ENCODE measurements at regions not wholly inside any gene's neighbourhood (a gene's known extent, or its start where the extent isn't known, plus 50 kb on each side); places are given as distances from the start of the nearest gene placed in this dataset.

DNA sequence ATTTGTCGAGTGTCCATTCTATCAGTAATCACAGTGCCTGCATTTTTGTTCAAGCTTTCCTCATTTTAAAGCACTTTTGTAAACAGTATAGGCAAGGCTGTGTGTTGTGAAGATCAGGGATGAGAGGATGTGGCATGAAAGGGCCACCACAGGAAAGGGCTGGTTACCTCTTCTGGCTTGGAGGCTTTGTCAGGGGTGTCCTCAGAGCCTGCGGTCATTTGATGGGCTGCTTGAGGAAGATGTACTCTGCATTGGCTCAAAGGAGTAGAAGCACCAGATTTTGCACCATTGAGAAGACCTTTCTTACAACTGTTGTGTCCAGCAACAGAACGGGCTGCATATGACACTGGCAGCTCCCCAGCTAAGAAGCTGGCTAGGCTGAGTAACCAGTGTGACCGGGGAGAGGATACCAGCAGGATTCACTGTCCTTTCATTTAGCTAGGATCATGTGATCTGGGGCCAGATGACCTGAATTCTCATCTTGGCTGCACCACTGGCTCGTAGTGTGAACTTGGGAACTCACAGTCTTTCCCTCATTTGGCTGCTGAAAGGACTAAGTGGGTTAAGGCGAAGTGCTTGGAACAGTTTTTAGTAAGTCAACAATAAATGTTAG, 380.2 kb downstream of the FGF9 start:
- BruUV-seq (replicated peaks): no TSS peak
- 80 to 100% methylated on average over 1 of the region's 6 CpGs for WGBS, 2 experiments (ENCODE audit: extremely low coverage in 2 of 2, insufficient read length in 1 of 2)
- H3K14ac ChIP-seq (replicated peaks; ENCODE audit: low read depth, low read length): no peak overlapping the region
- no peaks in the 10 kb centered on the region for H4K20me1 ChIP-seq (ENCODE audit: insufficient read depth, low read length)
- H3K36me3 ChIP-seq (ENCODE audit: control insufficient read depth, insufficient read depth, low read length): no peaks in the 10 kb centered on the region
- ChIA-PET POLR2A (ENCODE audit: unreplicated experiment) (no interaction called here), CTCF (interaction anchor here (0.7 kb wide), 1 partner anchor 210 kb away, joined by 3 read pairs; no protein-coding TSS in a partner anchor)
- H2AK5ac ChIP-seq (ENCODE audit: low read depth, low read length): no peak overlapping the region
- H3K56ac ChIP-seq (ENCODE audit: extremely low read depth, insufficient read depth, low read length): no peak overlapping the region
- H2AK9ac ChIP-seq (replicated peaks; ENCODE audit: low read depth, low read length, poor library complexity): no peak overlapping the region
- no peak overlapping the region for H4K91ac ChIP-seq (ENCODE audit: insufficient read depth, low read depth, low read length)
- H3K9ac ChIP-seq (ENCODE audit: low read depth, low read length): no peak overlapping the region
- H3K9me3 ChIP-seq (ENCODE audit: control insufficient read depth, insufficient read depth, low read length): no peaks in the 10 kb centered on the region
- H2BK120ac ChIP-seq (ENCODE audit: low read depth, low read length): no peak overlapping the region
- TF ChIP-seq POLR2A (IDR thresholded peaks at IDR 0.05; ENCODE audit: low read depth, low read length) (no peak), RFX5 (IDR thresholded peaks at IDR 0.05; ENCODE audit: low read depth, low read length) (no peak), FOS (IDR thresholded peaks at IDR 0.05; ENCODE audit: low read depth, low read length) (no peak), RAD21 (IDR thresholded peaks at IDR 0.05; ENCODE audit: low read length) (no peak), NFE2L2 (IDR thresholded peaks at IDR 0.05; ENCODE audit: low read depth, low read length) (no peak), MAZ (IDR thresholded peaks at IDR 0.05; ENCODE audit: borderline replicate concordance, low read depth, low read length) (no peak), SMC3 (IDR thresholded peaks at IDR 0.05; ENCODE audit: low read depth, low read length) (no peak), MXI1 (IDR thresholded peaks at IDR 0.05; ENCODE audit: borderline replicate concordance, low read depth, low read length) (no peak), BHLHE40 (IDR thresholded peaks at IDR 0.05; ENCODE audit: low read depth, low read length) (no peak), MAFK (IDR thresholded peaks at IDR 0.05; ENCODE audit: low read depth, low read length) (no peak), CHD1 (IDR thresholded peaks at IDR 0.05; ENCODE audit: low read depth, low read length) (no peak), CEBPB (IDR thresholded peaks at IDR 0.05; ENCODE audit: low read depth, low read length) (no peak)
- TF ChIP-seq, protein P1, sequence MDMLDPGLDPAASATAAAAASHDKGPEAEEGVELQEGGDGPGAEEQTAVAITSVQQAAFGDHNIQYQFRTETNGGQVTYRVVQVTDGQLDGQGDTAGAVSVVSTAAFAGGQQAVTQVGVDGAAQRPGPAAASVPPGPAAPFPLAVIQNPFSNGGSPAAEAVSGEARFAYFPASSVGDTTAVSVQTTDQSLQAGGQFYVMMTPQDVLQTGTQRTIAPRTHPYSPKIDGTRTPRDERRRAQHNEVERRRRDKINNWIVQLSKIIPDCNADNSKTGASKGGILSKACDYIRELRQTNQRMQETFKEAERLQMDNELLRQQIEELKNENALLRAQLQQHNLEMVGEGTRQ (IDR thresholded peaks at IDR 0.05; ENCODE audit: low read depth, low read length): no peak
- no peak overlapping the region for H4K5ac ChIP-seq (ENCODE audit: low read depth, low read length)
- no peak overlapping the region for H3K23ac ChIP-seq (ENCODE audit: low read depth, low read length)
- H2BK15ac ChIP-seq (ENCODE audit: low read depth, low read length): no peak overlapping the region
- H3K4me3 ChIP-seq (ENCODE audit: insufficient read depth, low read depth, low read length): no peak overlapping the region
- H2AFZ ChIP-seq (replicated peaks; ENCODE audit: low read length, poor library complexity): no peak overlapping the region
- no peak overlapping the region for H3K27ac ChIP-seq (ENCODE audit: insufficient read depth, low read length)
- intact Hi-C loops (cut with micrococcal nuclease): no loop called here
- no peak overlapping the region for H3K18ac ChIP-seq (ENCODE audit: low read depth, low read length)
- H3K79me1 ChIP-seq (ENCODE audit: low read depth in 1 of 2, low read length in 2 of 2): no peaks in the 10 kb centered on the region
- H2BK20ac ChIP-seq (ENCODE audit: low read depth, low read length): no peak overlapping the region
- no peak for DNase-seq
- H3K4me1 ChIP-seq (ENCODE audit: control insufficient read depth, insufficient read depth, low read length): peaks cover 5% of the 10 kb centered on the region; the same call in 1 of the 2 replicates
- no peaks in the 10 kb centered on the region; the same call in none of the 2 replicates for H3K27me3 ChIP-seq (ENCODE audit: control insufficient read depth, insufficient read depth, low read length)
- H3K4me2 ChIP-seq (ENCODE audit: low read depth, low read length): no peak overlapping the region
- dilution Hi-C loops (cut with HindIII; ENCODE audit: low sequenced_read_pairs, unreplicated experiment): no loop called here
- H3K4ac ChIP-seq (ENCODE audit: low read depth, low read length): no peak overlapping the region
- H2BK5ac ChIP-seq (ENCODE audit: low read depth, low read length, poor library complexity, severe bottlenecking): no peak overlapping the region
- no peaks in the 10 kb centered on the region for H3K9me1 ChIP-seq (ENCODE audit: insufficient read depth, low read length)
- no peak overlapping the region for H4K8ac ChIP-seq (ENCODE audit: low read depth in 2 of 2, low read length in 2 of 2)
- in situ Hi-C loops (cut with MboI; ENCODE audit: low sequenced_read_pairs): no loop called here
- ATAC-seq (ENCODE audit: low read depth): no peak
